H9 (cell line): ENCODE measurements at regions not wholly inside any gene's neighbourhood (a gene's known extent, or its start where the extent isn't known, plus 50 kb on each side); places are given as distances from the start of the nearest gene placed in this dataset.

Source experiments
- DNase-seq: peaks from one replicate; pipeline ENCODE4 v3.0.0-alpha.2; 2017
- H2AFZ ChIP-seq: one replicate; pipeline ENCODE4 v1.6.1; 2013; ENCODE audit warnings: mild to moderate bottlenecking, low read length, control low read depth, moderate library complexity
- H2AK5ac ChIP-seq: 2 replicates; pipeline ENCODE4 v1.6.1; 2013; ENCODE audit warnings: low read length, control low read depth, mixed read lengths; ENCODE audit not compliant: insufficient read length
- H2BK120ac ChIP-seq: one replicate; pipeline ENCODE4 v1.6.1; 2013; ENCODE audit warnings: low read depth, mild to moderate bottlenecking, low read length, control low read depth, inconsistent platforms; ENCODE audit not compliant: poor library complexity, severe bottlenecking
- H2BK12ac ChIP-seq: 2 replicates; pipeline ENCODE4 v1.6.1; 2013; ENCODE audit warnings: low read length, control low read depth, mixed read lengths, low read depth; ENCODE audit not compliant: insufficient read length
- H2BK15ac ChIP-seq: 2 replicates; pipeline ENCODE4 v1.6.1; 2013; ENCODE audit warnings: low read depth, low read length, control low read depth
- H2BK20ac ChIP-seq: one replicate; pipeline ENCODE4 v1.6.1; 2013; ENCODE audit warnings: low read depth, mild to moderate bottlenecking, low read length, control low read depth, inconsistent platforms; ENCODE audit not compliant: poor library complexity, severe bottlenecking
- H2BK5ac ChIP-seq: 2 replicates; pipeline ENCODE4 v1.6.1; 2013; ENCODE audit warnings: low read length, control low read depth, mixed read lengths; ENCODE audit not compliant: insufficient read length
- H3K14ac ChIP-seq: 2 replicates; pipeline ENCODE4 v1.6.1; 2013; ENCODE audit warnings: low read length, control low read depth; ENCODE audit not compliant: insufficient read depth
- H3K18ac ChIP-seq: 2 replicates; pipeline ENCODE4 v1.6.1; 2013; ENCODE audit warnings: low read depth, mild to moderate bottlenecking, mixed read lengths, low read length, control low read depth; ENCODE audit not compliant: insufficient read length
- H3K23ac ChIP-seq: 2 replicates; pipeline ENCODE4 v1.6.1; 2013; ENCODE audit warnings: low read length, control low read depth, mixed read lengths, low read depth; ENCODE audit not compliant: insufficient read length
- H3K23me2 ChIP-seq: 2 replicates; pipeline ENCODE4 v1.6.1; 2013; ENCODE audit warnings: low read depth, mild to moderate bottlenecking, mixed read lengths, low read length, control low read depth; ENCODE audit not compliant: insufficient read length, poor library complexity, severe bottlenecking
- H3K27ac ChIP-seq: 2 replicates; pipeline ENCODE4 v1.5.1; 2013; ENCODE audit warnings: low read length, control low read depth, mixed read lengths, low read depth; ENCODE audit not compliant: insufficient read length
- H3K27me3 ChIP-seq: 2 replicates; pipeline ENCODE4 v1.6.1; 2013; ENCODE audit warnings: low read length, control low read depth, inconsistent platforms; ENCODE audit not compliant: insufficient read depth
- H3K4ac ChIP-seq: 2 replicates; pipeline ENCODE4 v1.6.1; 2013; ENCODE audit warnings: low read depth, mild to moderate bottlenecking, control low read depth, inconsistent platforms, low read length, moderate library complexity
- H3K4me1 ChIP-seq: 2 replicates; pipeline ENCODE4 v1.6.1; 2013; ENCODE audit warnings: low read length, control low read depth, inconsistent platforms; ENCODE audit not compliant: insufficient read depth
- H3K4me2 ChIP-seq: 2 replicates; pipeline ENCODE4 v1.6.1; 2013; ENCODE audit warnings: low read length, control low read depth, mixed read lengths; ENCODE audit not compliant: insufficient read length, insufficient read depth
- H3K56ac ChIP-seq: 2 replicates; pipeline ENCODE4 v1.6.1; 2013; ENCODE audit warnings: low read depth, mild to moderate bottlenecking, mixed read lengths, low read length, control low read depth; ENCODE audit not compliant: insufficient read length
- H3K79me1 ChIP-seq: 2 replicates; pipeline ENCODE4 v1.6.1; 2013; ENCODE audit warnings: low read depth, mild to moderate bottlenecking, moderate library complexity, low read length, control low read depth, inconsistent platforms; ENCODE audit not compliant: insufficient read depth, poor library complexity, severe bottlenecking
- H3K79me2 ChIP-seq: 2 replicates; pipeline ENCODE4 v1.6.1; 2013; ENCODE audit warnings: low read length, control low read depth, inconsistent platforms; ENCODE audit not compliant: insufficient read depth
- H3K9ac ChIP-seq: 2 replicates; pipeline ENCODE4 v1.6.1; 2013; ENCODE audit warnings: low read length, control low read depth, mixed read lengths; ENCODE audit not compliant: insufficient read length; ENCODE audit errors: extremely low read depth
- H3K9me3 ChIP-seq: one replicate; pipeline ENCODE4 v1.6.1; 2013; ENCODE audit warnings: low read depth, low read length, inconsistent platforms; ENCODE audit not compliant: control insufficient read depth
- H3T11ph ChIP-seq: one replicate; pipeline ENCODE4 v1.6.1; 2013; ENCODE audit warnings: mild to moderate bottlenecking, low read length, control low read depth, inconsistent platforms
- H4K20me1 ChIP-seq: one replicate; pipeline ENCODE4 v1.6.1; 2013; ENCODE audit not compliant: control insufficient read depth, insufficient read length, insufficient read depth
- H4K5ac ChIP-seq: 2 replicates; pipeline ENCODE4 v1.6.1; 2013; ENCODE audit warnings: low read depth, mild to moderate bottlenecking, mixed read lengths, low read length, control low read depth; ENCODE audit not compliant: insufficient read length
- H4K8ac ChIP-seq: replicated peaks from 2 replicates; pipeline ENCODE4 v1.6.1; 2013; ENCODE audit warnings: low read length, control low read depth, mixed read lengths, low read depth; ENCODE audit not compliant: insufficient read length
- H4K91ac ChIP-seq: 2 replicates; pipeline ENCODE4 v1.6.1; 2013; ENCODE audit warnings: low read depth, mild to moderate bottlenecking, moderate library complexity, mixed read lengths, low read length, control low read depth; ENCODE audit not compliant: insufficient read length
- H3K27ac Mint-ChIP-seq, 3 experiments: 2 replicates in 2 of 3; 3 replicates in 1 of 3; pipeline ENCODE4 v1.8.0; 2020 to 2021; ENCODE audit warnings: mixed read lengths in 3 of 3, mild to moderate bottlenecking in 1 of 3, moderate library complexity in 1 of 3
- H3K27me3 Mint-ChIP-seq: 2 replicates; pipeline ENCODE4 v1.8.0; 2021; ENCODE audit warnings: low read depth, mild to moderate bottlenecking, moderate library complexity, mixed read lengths
- H3K36me3 Mint-ChIP-seq, 3 experiments: 2 replicates in 2 of 3; 3 replicates in 1 of 3; pipeline ENCODE4 v1.8.0; 2020 to 2021; ENCODE audit warnings: low read depth in 3 of 3, mixed read lengths in 3 of 3; ENCODE audit not compliant: insufficient read depth in 1 of 3
- H3K4me1 Mint-ChIP-seq, 2 experiments: 2 replicates each; pipeline ENCODE4 v1.8.0; 2020; ENCODE audit warnings: mixed read lengths in 2 of 2
- H3K4me3 Mint-ChIP-seq, 2 experiments: 2 replicates in 1 of 2; 3 replicates in 1 of 2; pipeline ENCODE4 v1.8.0; 2020 to 2021; ENCODE audit warnings: mild to moderate bottlenecking in 2 of 2, mixed read lengths in 2 of 2, moderate library complexity in 1 of 2
- H3K9me3 Mint-ChIP-seq, 2 experiments: 2 replicates in 1 of 2; 3 replicates in 1 of 2; pipeline ENCODE4 v1.8.0; 2020; ENCODE audit warnings: mild to moderate bottlenecking in 2 of 2, mixed read lengths in 2 of 2, moderate library complexity in 1 of 2
- WGBS: extraction: QIAGEN DNeasy Blood & Tissue Kit; methylation state at CpG from one replicate; pipeline ENCODE4 v1.1.7; 2013; ENCODE audit warnings: missing lambda C conversion rate, low lambda C conversion rate, mixed read lengths; ENCODE audit not compliant: insufficient read length; ENCODE audit errors: extremely low coverage; 5-methylcytosine and 5-hydroxymethylcytosine counted together
- TF ChIP-seq, protein P1 (sequence below): fragments of 200-600 bp; sonication (generic); conservative IDR thresholded peaks from 3 replicates; pipeline ENCODE4 v1.8.0; 2021; ENCODE audit warnings: antibody characterized with exemption, mild to moderate bottlenecking

DNA sequence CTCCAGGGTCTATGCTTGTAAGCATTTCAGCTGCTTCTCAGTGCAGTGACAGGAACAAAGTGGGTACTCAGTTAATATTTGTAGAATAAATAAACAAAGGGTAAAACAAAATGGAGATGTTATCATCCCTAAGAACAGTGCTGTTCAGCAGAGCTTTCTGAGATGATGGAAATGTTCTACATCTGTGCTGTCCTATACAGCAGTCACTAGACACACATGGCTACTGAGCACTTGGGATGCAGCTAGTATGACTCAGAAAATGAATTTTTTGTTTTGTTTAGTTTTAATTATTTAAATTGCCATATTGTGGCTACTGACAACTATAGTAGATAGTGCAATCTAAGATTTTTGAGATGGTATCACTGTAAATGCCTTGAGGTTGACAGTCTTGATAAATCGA is 283.8 kb upstream of the ADAMTS9 start:
- Histone ChIP-seq H2BK20ac (no peak overlapping the region), H3K56ac (no peak overlapping the region), H2BK12ac (no peak overlapping the region), H3K9me3 (no peaks in the 10 kb centered on the region), H2AK5ac (no peak overlapping the region), H3K14ac (no peak overlapping the region), H3K23ac (no peak overlapping the region), H3K4me2 (no peak overlapping the region), H3K79me1 (no peaks in the 10 kb centered on the region), H4K20me1 (no peaks in the 10 kb centered on the region), H3T11ph (no peak overlapping the region), H4K5ac (no peak overlapping the region), H3K27me3 (no peaks in the 10 kb centered on the region), H4K8ac (no peak overlapping the region), H2BK5ac (no peak overlapping the region), H2BK15ac (no peak overlapping the region), H3K4ac (no peak overlapping the region), H3K4me1 (no peaks in the 10 kb centered on the region), H4K91ac (no peak overlapping the region), H2AFZ (no peak overlapping the region), H3K18ac (no peak overlapping the region), H3K9ac (no peak overlapping the region), H3K79me2 (no peaks in the 10 kb centered on the region), H3K23me2 (no peaks in the 10 kb centered on the region), H3K27ac (no peak overlapping the region), H2BK120ac (no peak overlapping the region)
- Mint-ChIP-seq H3K27ac (no peak overlapping the region), H3K4me3 (no peak overlapping the region), H3K4me1 (peaks cover 4 to 7% of the 10 kb centered on the region in 2 experiments; a peak in 1 of 4 replicates), H3K27me3 (no peaks in the 10 kb centered on the region), H3K9me3 (no peaks in the 10 kb centered on the region), H3K36me3 (no peaks in the 10 kb centered on the region)
- no peak for DNase-seq
- TF ChIP-seq, protein P1, sequence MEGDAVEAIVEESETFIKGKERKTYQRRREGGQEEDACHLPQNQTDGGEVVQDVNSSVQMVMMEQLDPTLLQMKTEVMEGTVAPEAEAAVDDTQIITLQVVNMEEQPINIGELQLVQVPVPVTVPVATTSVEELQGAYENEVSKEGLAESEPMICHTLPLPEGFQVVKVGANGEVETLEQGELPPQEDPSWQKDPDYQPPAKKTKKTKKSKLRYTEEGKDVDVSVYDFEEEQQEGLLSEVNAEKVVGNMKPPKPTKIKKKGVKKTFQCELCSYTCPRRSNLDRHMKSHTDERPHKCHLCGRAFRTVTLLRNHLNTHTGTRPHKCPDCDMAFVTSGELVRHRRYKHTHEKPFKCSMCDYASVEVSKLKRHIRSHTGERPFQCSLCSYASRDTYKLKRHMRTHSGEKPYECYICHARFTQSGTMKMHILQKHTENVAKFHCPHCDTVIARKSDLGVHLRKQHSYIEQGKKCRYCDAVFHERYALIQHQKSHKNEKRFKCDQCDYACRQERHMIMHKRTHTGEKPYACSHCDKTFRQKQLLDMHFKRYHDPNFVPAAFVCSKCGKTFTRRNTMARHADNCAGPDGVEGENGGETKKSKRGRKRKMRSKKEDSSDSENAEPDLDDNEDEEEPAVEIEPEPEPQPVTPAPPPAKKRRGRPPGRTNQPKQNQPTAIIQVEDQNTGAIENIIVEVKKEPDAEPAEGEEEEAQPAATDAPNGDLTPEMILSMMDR = no peak
- no CpG with 5 or more reads among the region's 1 CpG for WGBS
